Brain microvascular endothelial cell (primary cell): ENCODE measurements at regions not wholly inside any gene's neighbourhood (a gene's known extent, or its start where the extent isn't known, plus 50 kb on each side); places are given as distances from the start of the nearest gene placed in this dataset.

Experiments
- DNase-seq: peaks from one replicate; pipeline ENCODE4 v3.0.0-alpha.2; 2020
- H3K27ac ChIP-seq: fragments of 250-450 bp; sonication (Bioruptor Pico); 2 replicates; pipeline ENCODE4 v1.5.1; 2020; ENCODE audit warnings: mild to moderate bottlenecking, moderate library complexity
- H3K27me3 ChIP-seq: fragments of 250-450 bp; sonication (Bioruptor Pico); replicated peaks from 2 replicates; pipeline ENCODE4 v1.5.1; 2020; ENCODE audit warnings: mild to moderate bottlenecking
- H3K36me3 ChIP-seq: fragments of 250-450 bp; sonication (Bioruptor Pico); replicated peaks from 2 replicates; pipeline ENCODE4 v1.5.1; 2020; ENCODE audit warnings: mild to moderate bottlenecking
- H3K4me3 ChIP-seq: 2 replicates; pipeline ENCODE4 v1.5.1; 2011; ENCODE audit warnings: low read depth, mild to moderate bottlenecking, control low read depth, low read length, moderate library complexity
- in situ Hi-C: cut with HindIII; loops from 2 replicates; pipeline ENCODE4 v1.10.0; 2017; ENCODE audit warnings: low sequenced_read_pairs, low pct_ligation_motif_present
- TF ChIP-seq, protein P1 (sequence below): IDR thresholded peaks from 2 replicates; pipeline ENCODE4 v1.5.1; 2011; ENCODE audit warnings: low read depth, mild to moderate bottlenecking, moderate library complexity, low read length, control low read depth, inconsistent platforms; ENCODE audit errors: missing control alignments

- no peak overlapping the region for H3K4me3 ChIP-seq
- H3K27ac ChIP-seq: no peak overlapping the region
- no peaks in the 10 kb centered on the region for H3K27me3 ChIP-seq
- no peak for DNase-seq
- in situ Hi-C loops: no loop called here
- no peaks in the 10 kb centered on the region for H3K36me3 ChIP-seq
- TF ChIP-seq, protein P1, sequence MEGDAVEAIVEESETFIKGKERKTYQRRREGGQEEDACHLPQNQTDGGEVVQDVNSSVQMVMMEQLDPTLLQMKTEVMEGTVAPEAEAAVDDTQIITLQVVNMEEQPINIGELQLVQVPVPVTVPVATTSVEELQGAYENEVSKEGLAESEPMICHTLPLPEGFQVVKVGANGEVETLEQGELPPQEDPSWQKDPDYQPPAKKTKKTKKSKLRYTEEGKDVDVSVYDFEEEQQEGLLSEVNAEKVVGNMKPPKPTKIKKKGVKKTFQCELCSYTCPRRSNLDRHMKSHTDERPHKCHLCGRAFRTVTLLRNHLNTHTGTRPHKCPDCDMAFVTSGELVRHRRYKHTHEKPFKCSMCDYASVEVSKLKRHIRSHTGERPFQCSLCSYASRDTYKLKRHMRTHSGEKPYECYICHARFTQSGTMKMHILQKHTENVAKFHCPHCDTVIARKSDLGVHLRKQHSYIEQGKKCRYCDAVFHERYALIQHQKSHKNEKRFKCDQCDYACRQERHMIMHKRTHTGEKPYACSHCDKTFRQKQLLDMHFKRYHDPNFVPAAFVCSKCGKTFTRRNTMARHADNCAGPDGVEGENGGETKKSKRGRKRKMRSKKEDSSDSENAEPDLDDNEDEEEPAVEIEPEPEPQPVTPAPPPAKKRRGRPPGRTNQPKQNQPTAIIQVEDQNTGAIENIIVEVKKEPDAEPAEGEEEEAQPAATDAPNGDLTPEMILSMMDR: no peak
Observed at GRCh38 chr2:40043641-40044040, 264.6 kb upstream of the THUMPD2 start.

GRCh38 chr2:40043191-40043590, 264.1 kb upstream of the THUMPD2 start:
- in situ Hi-C loops: no loop called here
- no peak overlapping the region for H3K27ac ChIP-seq
- TF ChIP-seq, protein P1: no peak
- H3K4me3 ChIP-seq: no peak overlapping the region
- H3K36me3 ChIP-seq: no peaks in the 10 kb centered on the region
- no peaks in the 10 kb centered on the region for H3K27me3 ChIP-seq
- peak; percentile 74 for DNase-seq

- TF ChIP-seq, protein P1: no peak
Observed at GRCh38 chr2:40041422-40042382, 262.6 kb upstream of the THUMPD2 start.

DNA sequence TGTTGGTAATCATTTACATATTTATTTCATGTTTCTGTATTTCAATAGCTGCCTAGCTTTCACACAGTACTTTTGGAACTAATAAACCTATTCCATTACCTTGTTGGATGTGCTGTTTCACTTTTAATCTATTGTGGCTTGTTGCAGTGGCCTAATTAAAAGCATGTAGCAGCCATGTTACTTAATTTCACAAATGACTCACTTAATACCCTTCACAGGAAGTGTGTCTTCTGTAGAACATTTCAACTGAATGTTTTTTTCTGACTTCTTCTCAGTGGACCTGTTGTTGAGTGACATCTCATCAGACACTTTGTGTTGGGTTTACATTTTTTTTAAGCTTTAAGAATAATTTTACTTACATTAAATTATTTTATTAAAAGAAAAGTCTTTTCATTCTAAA, 260.5 kb upstream of the THUMPD2 start:
- no peaks in the 10 kb centered on the region for H3K27me3 ChIP-seq
- TF ChIP-seq, protein P1: no peak
- in situ Hi-C loops: no loop called here
- no peaks in the 10 kb centered on the region for H3K36me3 ChIP-seq
- no peak overlapping the region for H3K4me3 ChIP-seq
- H3K27ac ChIP-seq: no peak overlapping the region
- DNase-seq: no peak

More at GRCh38 chr2:40041422-40042382, 262.6 kb upstream of the THUMPD2 start:
- peak; percentile 79 for DNase-seq
- H3K36me3 ChIP-seq: no peaks in the 10 kb centered on the region
- no peak overlapping the region for H3K4me3 ChIP-seq
- in situ Hi-C loops: no loop called here
- H3K27ac ChIP-seq: no peak overlapping the region
- no peaks in the 10 kb centered on the region for H3K27me3 ChIP-seq

DNA sequence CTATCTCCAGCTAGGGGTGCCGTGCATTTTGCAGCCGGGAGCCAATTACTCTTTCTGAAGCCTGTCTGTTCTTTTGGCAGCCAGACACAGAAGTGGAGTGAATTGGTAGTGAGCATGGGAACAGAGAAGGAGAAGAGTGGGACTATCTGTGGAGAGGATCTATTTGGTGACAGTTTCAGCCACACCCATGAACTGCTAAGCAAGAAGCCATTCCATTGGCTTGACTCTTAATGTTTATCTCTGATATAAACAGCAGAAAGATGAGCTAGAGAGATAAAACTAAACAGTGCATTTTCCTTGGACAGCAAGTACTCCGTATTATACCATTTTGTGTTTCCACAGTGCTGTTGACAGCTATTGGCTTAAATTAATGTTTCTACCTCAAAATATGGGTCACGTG, 259.6 kb upstream of the THUMPD2 start:
- Histone ChIP-seq H3K36me3 (no peaks in the 10 kb centered on the region), H3K27me3 (no peaks in the 10 kb centered on the region), H3K27ac (no peak overlapping the region), H3K4me3 (no peak overlapping the region)
- in situ Hi-C loops: no loop called here
- TF ChIP-seq, protein P1: no peak
- no peak for DNase-seq
